ENCODE measurements at regions not wholly inside any gene's neighbourhood (a gene's known extent, or its start where the extent isn't known, plus 50 kb on each side); places are given as distances from the start of the nearest gene placed in this dataset.

DNA sequence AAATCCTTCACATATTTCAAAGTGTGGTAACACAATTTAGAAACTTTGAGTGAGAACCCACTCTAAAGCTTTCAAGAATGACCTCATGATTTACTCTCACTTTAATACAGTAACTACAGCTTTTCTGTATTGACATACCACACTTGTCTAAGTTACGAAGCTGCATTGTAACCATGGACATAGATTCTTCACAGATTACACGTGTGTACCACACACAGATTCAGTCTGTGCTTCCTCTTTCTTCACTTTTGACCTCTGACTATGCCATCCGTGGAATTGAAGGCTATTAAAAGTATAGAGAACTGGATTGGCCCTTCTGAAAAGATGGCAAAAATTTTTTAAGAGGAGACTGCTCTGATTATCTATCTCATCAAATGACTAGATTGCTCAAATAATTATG is 172.7 kb downstream of the TANC2 start:
- no peaks in the 10 kb centered on the region for H3K36me3 Mint-ChIP-seq (ENCODE audit: low read depth)
- no peak for DNase-seq (ENCODE audit: low spot score)
- TF ChIP-seq ZNF331 (CRISPR knock-in tag; IDR thresholded peaks at IDR 0.05; ENCODE audit: low read depth) (no peak), POLR2AphosphoS5 (IDR thresholded peaks at IDR 0.05; ENCODE audit: low read depth) (no peak), CREB1 (CRISPR knock-in tag; IDR thresholded peaks at IDR 0.05; ENCODE audit: low read depth) (no peak), STAT1 (IDR thresholded peaks at IDR 0.05; ENCODE audit: unreplicated experiment) (no peak), NANOG (IDR thresholded peaks at IDR 0.05; ENCODE audit: borderline replicate concordance) (no peak), EZH2phosphoT487 (IDR thresholded peaks at IDR 0.05; ENCODE audit: unreplicated experiment) (no peak), EZH2 (IDR thresholded peaks at IDR 0.05; ENCODE audit: low read depth, unreplicated experiment) (no peak), JUNB (IDR thresholded peaks at IDR 0.05; ENCODE audit: unreplicated experiment) (no peak)
- TF ChIP-seq, protein P1, sequence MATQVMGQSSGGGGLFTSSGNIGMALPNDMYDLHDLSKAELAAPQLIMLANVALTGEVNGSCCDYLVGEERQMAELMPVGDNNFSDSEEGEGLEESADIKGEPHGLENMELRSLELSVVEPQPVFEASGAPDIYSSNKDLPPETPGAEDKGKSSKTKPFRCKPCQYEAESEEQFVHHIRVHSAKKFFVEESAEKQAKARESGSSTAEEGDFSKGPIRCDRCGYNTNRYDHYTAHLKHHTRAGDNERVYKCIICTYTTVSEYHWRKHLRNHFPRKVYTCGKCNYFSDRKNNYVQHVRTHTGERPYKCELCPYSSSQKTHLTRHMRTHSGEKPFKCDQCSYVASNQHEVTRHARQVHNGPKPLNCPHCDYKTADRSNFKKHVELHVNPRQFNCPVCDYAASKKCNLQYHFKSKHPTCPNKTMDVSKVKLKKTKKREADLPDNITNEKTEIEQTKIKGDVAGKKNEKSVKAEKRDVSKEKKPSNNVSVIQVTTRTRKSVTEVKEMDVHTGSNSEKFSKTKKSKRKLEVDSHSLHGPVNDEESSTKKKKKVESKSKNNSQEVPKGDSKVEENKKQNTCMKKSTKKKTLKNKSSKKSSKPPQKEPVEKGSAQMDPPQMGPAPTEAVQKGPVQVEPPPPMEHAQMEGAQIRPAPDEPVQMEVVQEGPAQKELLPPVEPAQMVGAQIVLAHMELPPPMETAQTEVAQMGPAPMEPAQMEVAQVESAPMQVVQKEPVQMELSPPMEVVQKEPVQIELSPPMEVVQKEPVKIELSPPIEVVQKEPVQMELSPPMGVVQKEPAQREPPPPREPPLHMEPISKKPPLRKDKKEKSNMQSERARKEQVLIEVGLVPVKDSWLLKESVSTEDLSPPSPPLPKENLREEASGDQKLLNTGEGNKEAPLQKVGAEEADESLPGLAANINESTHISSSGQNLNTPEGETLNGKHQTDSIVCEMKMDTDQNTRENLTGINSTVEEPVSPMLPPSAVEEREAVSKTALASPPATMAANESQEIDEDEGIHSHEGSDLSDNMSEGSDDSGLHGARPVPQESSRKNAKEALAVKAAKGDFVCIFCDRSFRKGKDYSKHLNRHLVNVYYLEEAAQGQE (IDR thresholded peaks at IDR 0.05; ENCODE audit: unreplicated experiment), result no peak
- TF ChIP-seq, protein P2, sequence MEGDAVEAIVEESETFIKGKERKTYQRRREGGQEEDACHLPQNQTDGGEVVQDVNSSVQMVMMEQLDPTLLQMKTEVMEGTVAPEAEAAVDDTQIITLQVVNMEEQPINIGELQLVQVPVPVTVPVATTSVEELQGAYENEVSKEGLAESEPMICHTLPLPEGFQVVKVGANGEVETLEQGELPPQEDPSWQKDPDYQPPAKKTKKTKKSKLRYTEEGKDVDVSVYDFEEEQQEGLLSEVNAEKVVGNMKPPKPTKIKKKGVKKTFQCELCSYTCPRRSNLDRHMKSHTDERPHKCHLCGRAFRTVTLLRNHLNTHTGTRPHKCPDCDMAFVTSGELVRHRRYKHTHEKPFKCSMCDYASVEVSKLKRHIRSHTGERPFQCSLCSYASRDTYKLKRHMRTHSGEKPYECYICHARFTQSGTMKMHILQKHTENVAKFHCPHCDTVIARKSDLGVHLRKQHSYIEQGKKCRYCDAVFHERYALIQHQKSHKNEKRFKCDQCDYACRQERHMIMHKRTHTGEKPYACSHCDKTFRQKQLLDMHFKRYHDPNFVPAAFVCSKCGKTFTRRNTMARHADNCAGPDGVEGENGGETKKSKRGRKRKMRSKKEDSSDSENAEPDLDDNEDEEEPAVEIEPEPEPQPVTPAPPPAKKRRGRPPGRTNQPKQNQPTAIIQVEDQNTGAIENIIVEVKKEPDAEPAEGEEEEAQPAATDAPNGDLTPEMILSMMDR (conservative IDR thresholded peaks at IDR 0.05; ENCODE audit: low read depth in 2 of 2), result no peak
- TF ChIP-seq, protein P3, sequence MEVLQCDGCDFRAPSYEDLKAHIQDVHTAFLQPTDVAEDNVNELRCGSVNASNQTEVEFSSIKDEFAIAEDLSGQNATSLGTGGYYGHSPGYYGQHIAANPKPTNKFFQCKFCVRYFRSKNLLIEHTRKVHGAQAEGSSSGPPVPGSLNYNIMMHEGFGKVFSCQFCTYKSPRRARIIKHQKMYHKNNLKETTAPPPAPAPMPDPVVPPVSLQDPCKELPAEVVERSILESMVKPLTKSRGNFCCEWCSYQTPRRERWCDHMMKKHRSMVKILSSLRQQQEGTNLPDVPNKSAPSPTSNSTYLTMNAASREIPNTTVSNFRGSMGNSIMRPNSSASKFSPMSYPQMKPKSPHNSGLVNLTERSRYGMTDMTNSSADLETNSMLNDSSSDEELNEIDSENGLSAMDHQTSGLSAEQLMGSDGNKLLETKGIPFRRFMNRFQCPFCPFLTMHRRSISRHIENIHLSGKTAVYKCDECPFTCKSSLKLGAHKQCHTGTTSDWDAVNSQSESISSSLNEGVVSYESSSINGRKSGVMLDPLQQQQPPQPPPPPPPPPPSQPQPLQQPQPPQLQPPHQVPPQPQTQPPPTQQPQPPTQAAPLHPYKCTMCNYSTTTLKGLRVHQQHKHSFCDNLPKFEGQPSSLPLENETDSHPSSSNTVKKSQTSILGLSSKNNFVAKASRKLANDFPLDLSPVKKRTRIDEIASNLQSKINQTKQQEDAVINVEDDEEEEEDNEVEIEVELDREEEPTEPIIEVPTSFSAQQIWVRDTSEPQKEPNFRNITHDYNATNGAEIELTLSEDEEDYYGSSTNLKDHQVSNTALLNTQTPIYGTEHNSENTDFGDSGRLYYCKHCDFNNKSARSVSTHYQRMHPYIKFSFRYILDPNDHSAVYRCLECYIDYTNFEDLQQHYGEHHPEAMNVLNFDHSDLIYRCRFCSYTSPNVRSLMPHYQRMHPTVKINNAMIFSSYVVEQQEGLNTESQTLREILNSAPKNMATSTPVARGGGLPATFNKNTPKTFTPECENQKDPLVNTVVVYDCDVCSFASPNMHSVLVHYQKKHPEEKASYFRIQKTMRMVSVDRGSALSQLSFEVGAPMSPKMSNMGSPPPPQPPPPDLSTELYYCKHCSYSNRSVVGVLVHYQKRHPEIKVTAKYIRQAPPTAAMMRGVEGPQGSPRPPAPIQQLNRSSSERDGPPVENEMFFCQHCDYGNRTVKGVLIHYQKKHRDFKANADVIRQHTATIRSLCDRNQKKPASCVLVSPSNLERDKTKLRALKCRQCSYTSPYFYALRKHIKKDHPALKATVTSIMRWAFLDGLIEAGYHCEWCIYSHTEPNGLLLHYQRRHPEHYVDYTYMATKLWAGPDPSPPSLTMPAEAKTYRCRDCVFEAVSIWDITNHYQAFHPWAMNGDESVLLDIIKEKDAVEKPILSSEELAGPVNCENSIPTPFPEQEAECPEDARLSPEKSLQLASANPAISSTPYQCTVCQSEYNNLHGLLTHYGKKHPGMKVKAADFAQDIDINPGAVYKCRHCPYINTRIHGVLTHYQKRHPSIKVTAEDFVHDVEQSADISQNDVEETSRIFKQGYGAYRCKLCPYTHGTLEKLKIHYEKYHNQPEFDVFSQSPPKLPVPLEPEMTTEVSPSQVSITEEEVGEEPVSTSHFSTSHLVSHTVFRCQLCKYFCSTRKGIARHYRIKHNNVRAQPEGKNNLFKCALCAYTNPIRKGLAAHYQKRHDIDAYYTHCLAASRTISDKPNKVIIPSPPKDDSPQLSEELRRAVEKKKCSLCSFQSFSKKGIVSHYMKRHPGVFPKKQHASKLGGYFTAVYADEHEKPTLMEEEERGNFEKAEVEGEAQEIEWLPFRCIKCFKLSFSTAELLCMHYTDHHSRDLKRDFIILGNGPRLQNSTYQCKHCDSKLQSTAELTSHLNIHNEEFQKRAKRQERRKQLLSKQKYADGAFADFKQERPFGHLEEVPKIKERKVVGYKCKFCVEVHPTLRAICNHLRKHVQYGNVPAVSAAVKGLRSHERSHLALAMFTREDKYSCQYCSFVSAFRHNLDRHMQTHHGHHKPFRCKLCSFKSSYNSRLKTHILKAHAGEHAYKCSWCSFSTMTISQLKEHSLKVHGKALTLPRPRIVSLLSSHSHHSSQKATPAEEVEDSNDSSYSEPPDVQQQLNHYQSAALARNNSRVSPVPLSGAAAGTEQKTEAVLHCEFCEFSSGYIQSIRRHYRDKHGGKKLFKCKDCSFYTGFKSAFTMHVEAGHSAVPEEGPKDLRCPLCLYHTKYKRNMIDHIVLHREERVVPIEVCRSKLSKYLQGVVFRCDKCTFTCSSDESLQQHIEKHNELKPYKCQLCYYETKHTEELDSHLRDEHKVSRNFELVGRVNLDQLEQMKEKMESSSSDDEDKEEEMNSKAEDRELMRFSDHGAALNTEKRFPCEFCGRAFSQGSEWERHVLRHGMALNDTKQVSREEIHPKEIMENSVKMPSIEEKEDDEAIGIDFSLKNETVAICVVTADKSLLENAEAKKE (CRISPR knock-in tag; IDR thresholded peaks at IDR 0.05), result no peak
- TF ChIP-seq, protein P4, sequence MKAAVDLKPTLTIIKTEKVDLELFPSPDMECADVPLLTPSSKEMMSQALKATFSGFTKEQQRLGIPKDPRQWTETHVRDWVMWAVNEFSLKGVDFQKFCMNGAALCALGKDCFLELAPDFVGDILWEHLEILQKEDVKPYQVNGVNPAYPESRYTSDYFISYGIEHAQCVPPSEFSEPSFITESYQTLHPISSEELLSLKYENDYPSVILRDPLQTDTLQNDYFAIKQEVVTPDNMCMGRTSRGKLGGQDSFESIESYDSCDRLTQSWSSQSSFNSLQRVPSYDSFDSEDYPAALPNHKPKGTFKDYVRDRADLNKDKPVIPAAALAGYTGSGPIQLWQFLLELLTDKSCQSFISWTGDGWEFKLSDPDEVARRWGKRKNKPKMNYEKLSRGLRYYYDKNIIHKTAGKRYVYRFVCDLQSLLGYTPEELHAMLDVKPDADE (IDR thresholded peaks at IDR 0.05), result no peak
- Histone ChIP-seq H3K27me3 (ENCODE audit: insufficient read depth) (no peaks in the 10 kb centered on the region), H3K9me2 (ENCODE audit: insufficient read depth) (no peaks in the 10 kb centered on the region), H3K79me2 (replicated peaks; ENCODE audit: insufficient read depth) (no peaks in the 10 kb centered on the region), H3K36me3 (ENCODE audit: insufficient read depth) (no peaks in the 10 kb centered on the region), H4K20me1 (replicated peaks; ENCODE audit: insufficient read depth) (no peaks in the 10 kb centered on the region), H3K4me3 (no peak overlapping the region), H3F3A (replicated peaks; ENCODE audit: low read depth) (no peaks in the 10 kb centered on the region), H3K4me2 (no peak overlapping the region), H3K27ac (ENCODE audit: low read depth) (no peak overlapping the region), H2AFZ (no peak overlapping the region), H3K4me1 (ENCODE audit: insufficient read depth) (peaks cover 30% of the 10 kb centered on the region)
- H3K4me3 Mint-ChIP-seq, result no peak overlapping the region; the same call in 2 of the 3 replicates
- no peak for ATAC-seq
- no peaks in the 10 kb centered on the region for H3K9me3 Mint-ChIP-seq
- H3K27me3 Mint-ChIP-seq (ENCODE audit: insufficient read depth, low read depth, poor library complexity), result no peaks in the 10 kb centered on the region
- H3K4me1 Mint-ChIP-seq, result peaks cover 25% of the 10 kb centered on the region
- no peak overlapping the region for H3K27ac Mint-ChIP-seq
